PC-9 (cell line): ENCODE measurements at regions not wholly inside any gene's neighbourhood (a gene's known extent, or its start where the extent isn't known, plus 50 kb on each side); places are given as distances from the start of the nearest gene placed in this dataset.

Experiments used
- BruUV-seq: library from RNA; stranded (reverse); fragments of 400-500 nt; replicated peaks from 2 replicates; lab custom pipeline; 2021; lab: Mats Ljungman, UMichigan
- CTCF ChIA-PET: fragments of 300-600 bp; sonication (Branson Sonifier 250); formaldehyde crosslinking; loops from one replicate; lab custom pipeline; 2022; ENCODE audit warnings: antibody characterized with exemption; lab: Charles Lee
- POLR2A ChIA-PET: fragments of 300-600 bp; sonication (Branson Sonifier 250); formaldehyde crosslinking; loops from one replicate; lab custom pipeline; 2022; ENCODE audit warnings: antibody characterized with exemption; ENCODE audit not compliant: unreplicated experiment; lab: Charles Lee
- DNase-seq, 2 experiments: peaks; one replicate each; pipeline versions ENCODE4 v3.0.0 to v3.0.0-alpha.2; 2015 to 2022; ENCODE audit warnings: mixed read lengths in 1 of 2
- H2AFZ ChIP-seq: fragments of 200-600 bp; sonication (generic); 2 replicates; pipeline ENCODE4 v1.8.1; 2017; ENCODE audit warnings: antibody characterized with exemption
- H3F3A ChIP-seq: fragments of 200-600 bp; sonication (generic); 2 replicates; pipeline ENCODE4 v1.8.1; 2017; ENCODE audit warnings: antibody characterized with exemption, mild to moderate bottlenecking, low read depth; ENCODE audit not compliant: insufficient read depth
- H3K27ac ChIP-seq: fragments of 200-600 bp; sonication (generic); 2 replicates; pipeline ENCODE4 v1.6.1; 2016; ENCODE audit warnings: mixed run types
- H3K27me3 ChIP-seq: fragments of 200-600 bp; sonication (generic); 2 replicates; pipeline ENCODE4 v1.6.1; 2016; ENCODE audit warnings: low read depth, mixed run types; ENCODE audit not compliant: insufficient read depth
- H3K36me3 ChIP-seq: fragments of 200-600 bp; sonication (generic); 2 replicates; pipeline ENCODE4 v1.6.1; 2016; ENCODE audit warnings: low read depth, mixed run types
- H3K4me1 ChIP-seq: fragments of 200-600 bp; sonication (generic); replicated peaks from 2 replicates; pipeline ENCODE4 v1.6.1; 2016; ENCODE audit warnings: mixed run types; ENCODE audit not compliant: insufficient read depth
- H3K4me2 ChIP-seq: fragments of 200-600 bp; sonication (generic); 2 replicates; pipeline ENCODE4 v1.6.1; 2017; ENCODE audit warnings: mixed run types
- H3K4me3 ChIP-seq: fragments of 200-600 bp; sonication (generic); 2 replicates; pipeline ENCODE4 v1.6.1; 2016; ENCODE audit warnings: mixed run types
- H3K79me2 ChIP-seq: fragments of 200-600 bp; sonication (generic); 2 replicates; pipeline ENCODE4 v1.6.1; 2017; ENCODE audit warnings: low read depth, mixed run types
- H3K9me2 ChIP-seq: fragments of 200-600 bp; sonication (generic); 2 replicates; pipeline ENCODE4 v1.8.1; 2017; ENCODE audit warnings: mild to moderate bottlenecking; ENCODE audit not compliant: insufficient read depth
- H3K9me3 ChIP-seq: fragments of 200-600 bp; sonication (generic); 2 replicates; pipeline ENCODE4 v1.8.1; 2016; ENCODE audit warnings: low read depth; ENCODE audit not compliant: insufficient read depth
- H4K20me1 ChIP-seq: fragments of 200-600 bp; sonication (generic); 2 replicates; pipeline ENCODE4 v1.8.1; 2017; ENCODE audit not compliant: insufficient read depth
- CTCF ChIP-seq: fragments of 200-600 bp; sonication (generic); conservative IDR thresholded peaks from 2 replicates; pipeline ENCODE4 v1.6.1; 2017; ENCODE audit warnings: mixed run types, antibody characterized with exemption, mild to moderate bottlenecking, moderate library complexity
- EZH2 ChIP-seq: fragments of 200-600 bp; sonication (generic); IDR thresholded peaks from 2 replicates; pipeline ENCODE4 v1.8.0; 2017; ENCODE audit warnings: antibody characterized with exemption, low read depth
- intact Hi-C: fragments of 100-400 bp; cut with micrococcal nuclease; formaldehyde crosslinking; loops from one replicate; pipeline ENCODE4 v1.10.0; 2022; ENCODE audit not compliant: unreplicated experiment

- POLR2A ChIA-PET, result interaction anchor here (0.6 kb wide), 1 partner anchor 444 kb away, joined by 6 read pairs; no protein-coding TSS in a partner anchor
- Histone ChIP-seq H3K36me3 (no peaks in the 10 kb centered on the region), H3K4me1 (peaks cover 8% of the 10 kb centered on the region; the same call in 1 of the 2 replicates), H3K4me3 (no peak overlapping the region), H3K27me3 (no peaks in the 10 kb centered on the region), H3K9me2 (no peaks in the 10 kb centered on the region; the same call in 1 of the 2 replicates), H3K27ac (peak overlapping the region; percentile 30; the same call in 1 of the 2 replicates), H2AFZ (no peak overlapping the region), H4K20me1 (no peaks in the 10 kb centered on the region), H3K9me3 (peaks cover 9% of the 10 kb centered on the region; the same call in 1 of the 2 replicates), H3F3A (no peaks in the 10 kb centered on the region), H3K79me2 (no peaks in the 10 kb centered on the region), H3K4me2 (no peak overlapping the region)
- BruUV-seq, result no TSS peak
- no peak for TF ChIP-seq EZH2
- TF ChIP-seq CTCF, result no peak
- CTCF ChIA-PET, result no interaction called here
- no peak for DNase-seq
- intact Hi-C loops, result no loop called here
Measured at GRCh38 chr7:84638339-84638697, 443.7 kb upstream of the SEMA3A start.

GRCh38 chr7:84637568-84638338, 443.2 kb upstream of the SEMA3A start:
- Histone ChIP-seq H4K20me1 (no peaks in the 10 kb centered on the region), H3K27ac (peak overlapping the region; percentile 30; the same call in 1 of the 2 replicates), H3K27me3 (no peaks in the 10 kb centered on the region), H3K4me3 (no peak overlapping the region), H3K9me2 (no peaks in the 10 kb centered on the region; the same call in 1 of the 2 replicates), H3K4me2 (no peak overlapping the region), H2AFZ (no peak overlapping the region), H3K36me3 (no peaks in the 10 kb centered on the region), H3K4me1 (peaks cover 8% of the 10 kb centered on the region; the same call in 1 of the 2 replicates), H3K9me3 (peaks cover 12% of the 10 kb centered on the region; the same call in 1 of the 2 replicates), H3F3A (no peaks in the 10 kb centered on the region), H3K79me2 (no peaks in the 10 kb centered on the region)
- CTCF ChIA-PET, result no interaction called here
- no TSS peak for BruUV-seq
- intact Hi-C loops, result no loop called here
- DNase-seq, result peak; percentile 14 to 74
- TF ChIP-seq EZH2 (no peak), CTCF (no peak)
- POLR2A ChIA-PET, result interaction anchor here (0.6 kb wide), 1 partner anchor 444 kb away, joined by 6 read pairs; no protein-coding TSS in a partner anchor

GRCh38 chr7:84631913-84632312, 437.3 kb upstream of the SEMA3A start:
- POLR2A ChIA-PET, result no interaction called here
- H3K27ac ChIP-seq, result no peak overlapping the region
- no peaks in the 10 kb centered on the region for H3K27me3 ChIP-seq
- CTCF ChIA-PET, result no interaction called here
- H3K9me3 ChIP-seq, result peaks cover 17% of the 10 kb centered on the region; the same call in 1 of the 2 replicates
- BruUV-seq, result no TSS peak
- no peaks in the 10 kb centered on the region for H3K4me1 ChIP-seq
- H4K20me1 ChIP-seq, result no peaks in the 10 kb centered on the region
- no peaks in the 10 kb centered on the region for H3K36me3 ChIP-seq
- H3K4me2 ChIP-seq, result no peak overlapping the region
- H3K9me2 ChIP-seq, result no peaks in the 10 kb centered on the region
- no peak overlapping the region for H2AFZ ChIP-seq
- DNase-seq, result no peak
- H3K4me3 ChIP-seq, result no peak overlapping the region
- H3K79me2 ChIP-seq, result no peaks in the 10 kb centered on the region
- no peaks in the 10 kb centered on the region for H3F3A ChIP-seq
- intact Hi-C loops, result no loop called here
- TF ChIP-seq EZH2 (no peak), CTCF (no peak)
